GM12873 (cell line): ENCODE measurements at regions not wholly inside any gene's neighbourhood (a gene's known extent, or its start where the extent isn't known, plus 50 kb on each side); places are given as distances from the start of the nearest gene placed in this dataset.

ENCODE experiments used
- TF ChIP-seq, protein P1 (sequence below): IDR thresholded peaks from 2 replicates; pipeline ENCODE4 v1.5.1; 2012; ENCODE audit warnings: low read depth, mild to moderate bottlenecking, moderate library complexity, low read length, control low read depth; ENCODE audit not compliant: insufficient read depth; ENCODE audit errors: missing control alignments

DNA sequence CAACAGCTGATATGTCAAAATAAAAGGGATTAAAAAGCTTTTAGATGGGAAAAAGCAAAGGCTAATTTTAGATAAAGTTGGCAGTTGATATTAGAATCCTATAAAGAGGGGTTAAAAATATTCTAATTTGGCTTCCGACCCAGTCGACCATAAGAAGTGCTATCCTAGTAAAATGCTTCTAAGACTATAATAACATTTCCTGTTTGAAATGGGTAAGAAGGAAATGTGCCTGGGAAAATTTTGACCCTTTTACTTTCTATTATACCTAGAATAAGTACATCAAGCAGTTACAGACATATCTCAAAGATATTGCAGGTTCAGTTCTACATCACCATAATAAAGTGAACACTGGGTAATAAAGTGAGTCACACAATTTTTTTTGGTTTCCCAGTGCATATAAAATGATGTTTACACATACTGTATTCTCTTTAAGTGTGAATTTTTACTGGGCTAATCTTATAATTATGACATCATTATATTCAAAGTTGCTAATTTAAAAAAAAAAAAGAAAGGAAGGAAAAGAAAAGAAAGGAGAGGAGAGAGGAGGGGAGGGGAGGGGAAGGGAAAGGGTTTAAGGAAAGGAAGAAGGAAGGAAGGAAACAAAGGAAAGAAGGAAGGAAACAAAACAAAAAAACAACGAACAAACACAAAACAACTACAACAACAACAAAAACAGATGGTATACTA is 308.2 kb upstream of the NR5A2 start:
- TF ChIP-seq, protein P1, sequence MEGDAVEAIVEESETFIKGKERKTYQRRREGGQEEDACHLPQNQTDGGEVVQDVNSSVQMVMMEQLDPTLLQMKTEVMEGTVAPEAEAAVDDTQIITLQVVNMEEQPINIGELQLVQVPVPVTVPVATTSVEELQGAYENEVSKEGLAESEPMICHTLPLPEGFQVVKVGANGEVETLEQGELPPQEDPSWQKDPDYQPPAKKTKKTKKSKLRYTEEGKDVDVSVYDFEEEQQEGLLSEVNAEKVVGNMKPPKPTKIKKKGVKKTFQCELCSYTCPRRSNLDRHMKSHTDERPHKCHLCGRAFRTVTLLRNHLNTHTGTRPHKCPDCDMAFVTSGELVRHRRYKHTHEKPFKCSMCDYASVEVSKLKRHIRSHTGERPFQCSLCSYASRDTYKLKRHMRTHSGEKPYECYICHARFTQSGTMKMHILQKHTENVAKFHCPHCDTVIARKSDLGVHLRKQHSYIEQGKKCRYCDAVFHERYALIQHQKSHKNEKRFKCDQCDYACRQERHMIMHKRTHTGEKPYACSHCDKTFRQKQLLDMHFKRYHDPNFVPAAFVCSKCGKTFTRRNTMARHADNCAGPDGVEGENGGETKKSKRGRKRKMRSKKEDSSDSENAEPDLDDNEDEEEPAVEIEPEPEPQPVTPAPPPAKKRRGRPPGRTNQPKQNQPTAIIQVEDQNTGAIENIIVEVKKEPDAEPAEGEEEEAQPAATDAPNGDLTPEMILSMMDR, result no peak

DNA sequence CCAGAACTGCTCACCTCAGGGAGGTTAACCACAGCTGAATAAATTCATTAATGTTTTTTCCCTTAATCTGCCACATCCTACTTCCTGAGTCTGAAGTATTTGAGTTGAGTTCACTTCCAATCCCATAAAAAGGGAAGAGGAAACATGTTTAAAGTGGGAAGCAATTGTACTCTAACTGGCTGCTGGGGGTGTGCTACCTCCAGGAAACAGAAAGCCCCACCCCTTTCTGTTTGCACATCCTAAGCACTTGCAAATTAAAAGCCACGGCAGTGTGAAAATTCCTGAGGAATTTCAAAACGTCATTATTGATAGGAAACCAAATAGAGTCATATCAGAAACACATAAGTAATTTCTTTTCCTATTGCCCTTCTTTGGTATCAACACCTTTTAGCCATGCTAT is 307.0 kb upstream of the NR5A2 start:
- TF ChIP-seq, protein P1, result no peak

DNA sequence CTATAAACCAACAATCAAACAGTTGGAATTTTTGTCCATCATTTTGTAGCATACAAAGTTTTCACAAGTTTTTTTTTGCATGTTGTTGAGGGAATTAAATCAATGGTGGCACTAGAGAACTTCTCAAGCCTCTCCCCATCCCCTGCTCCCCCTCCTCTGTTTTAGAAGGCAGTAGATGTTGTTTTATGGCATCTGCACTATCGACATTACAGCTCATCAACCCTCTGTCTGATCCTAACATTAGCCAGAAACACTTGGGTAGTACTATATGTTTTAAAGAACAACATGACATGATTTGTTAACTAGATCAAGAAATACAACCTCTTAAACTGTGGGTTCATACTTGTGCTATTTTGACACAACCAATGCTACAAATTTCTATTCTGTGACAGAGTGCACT is 306.5 kb upstream of the NR5A2 start:
- TF ChIP-seq, protein P1, result no peak

DNA sequence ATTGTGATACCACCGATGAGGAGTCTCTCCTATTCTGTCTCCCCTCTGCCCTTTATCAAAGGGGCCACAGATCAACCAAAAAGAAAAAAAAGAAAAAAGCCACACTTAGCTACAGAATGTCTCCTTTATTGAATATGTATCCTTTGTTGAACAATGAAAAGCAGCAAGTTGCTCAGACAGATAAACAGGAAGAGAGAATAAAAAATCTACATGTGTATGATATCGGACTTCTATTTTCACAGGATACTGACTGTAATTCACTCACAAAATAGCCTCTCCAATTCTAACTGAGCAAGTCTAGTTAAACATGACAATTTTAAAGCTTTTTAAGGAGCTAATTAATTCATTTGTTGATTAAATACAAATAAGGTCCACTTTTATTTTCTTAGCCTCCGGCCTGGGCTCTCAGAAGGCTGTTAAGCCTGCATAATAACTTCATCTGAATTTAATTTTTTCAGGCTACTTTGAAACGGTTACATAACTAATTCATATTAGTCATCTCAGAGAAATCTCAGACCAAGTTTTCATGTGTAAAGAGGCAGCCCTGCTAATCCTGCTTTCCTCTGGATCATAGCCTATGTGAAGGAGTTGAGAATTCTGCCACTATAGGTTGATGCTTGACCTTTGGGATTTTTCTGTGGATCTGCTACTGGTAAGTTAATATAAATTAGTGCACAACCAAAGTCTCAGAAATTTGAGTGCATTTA is 304.1 kb upstream of the NR5A2 start:
- TF ChIP-seq, protein P1, result no peak

DNA sequence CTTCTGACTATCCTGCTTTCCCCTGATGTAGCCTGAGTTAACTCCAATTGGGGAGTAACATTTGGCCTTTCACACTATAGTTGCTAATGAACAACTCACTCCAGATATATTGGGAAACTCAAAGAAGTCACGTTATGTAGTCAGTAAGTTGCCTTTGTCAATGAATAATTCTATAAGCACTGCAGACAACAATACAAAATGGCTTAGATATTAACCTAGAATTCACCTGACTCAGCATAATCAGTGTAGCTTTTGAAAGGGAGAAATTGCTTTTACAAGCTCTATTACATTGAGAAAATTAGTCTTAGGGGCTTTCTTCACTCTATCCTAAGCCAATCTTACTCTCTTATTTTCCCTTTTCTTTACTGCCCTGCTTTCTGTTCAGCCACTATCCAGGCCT is 303.5 kb upstream of the NR5A2 start:
- TF ChIP-seq, protein P1, result no peak

DNA sequence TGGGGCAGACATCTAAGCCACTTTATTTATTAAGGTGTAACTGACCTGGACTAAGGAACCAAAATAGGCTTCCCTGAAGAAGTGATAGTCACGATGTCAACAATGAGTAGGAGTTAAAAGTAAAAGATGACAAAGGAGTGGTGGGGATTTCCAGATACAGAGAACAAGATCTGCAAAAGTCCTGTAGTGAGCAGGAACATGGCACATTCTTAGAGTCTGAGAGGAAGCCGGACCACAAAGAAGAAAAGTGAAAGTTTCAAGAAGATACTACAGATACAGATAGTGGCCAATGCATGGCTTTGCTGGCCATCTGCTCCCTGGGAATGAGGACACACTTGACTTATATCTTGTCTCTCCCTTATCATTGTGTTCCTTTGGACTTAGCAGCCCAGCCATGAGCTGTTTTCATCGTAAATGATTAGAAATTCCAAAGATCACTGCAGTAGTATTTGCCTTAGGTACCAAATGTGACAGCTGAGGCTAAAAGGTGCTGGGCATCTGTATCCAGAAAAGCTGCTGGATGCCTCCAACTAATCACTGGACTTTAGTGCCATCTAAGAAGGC is 302.4 kb upstream of the NR5A2 start:
- TF ChIP-seq, protein P1, result no peak

DNA sequence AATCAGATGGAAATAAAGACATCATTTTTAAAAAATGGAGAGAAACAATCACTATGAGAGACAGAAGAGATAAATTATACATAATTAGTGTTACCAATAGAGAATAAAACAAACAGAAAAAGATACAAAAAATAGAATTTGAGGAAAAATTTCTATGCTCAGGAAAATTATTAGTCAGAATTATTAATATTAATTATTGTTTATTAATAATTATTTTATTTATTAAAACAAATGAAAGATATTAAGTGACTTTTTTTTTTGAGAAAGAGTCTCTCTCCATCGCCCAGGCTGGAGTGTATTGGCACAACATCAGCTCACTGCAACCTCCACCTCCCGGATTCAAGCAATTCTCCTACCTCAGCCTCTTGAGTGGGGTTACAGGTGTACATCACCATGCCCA is 299.8 kb upstream of the NR5A2 start:
- TF ChIP-seq, protein P1, result no peak
